ENCODE measurements at regions not wholly inside any gene's neighbourhood (a gene's known extent, or its start where the extent isn't known, plus 50 kb on each side); places are given as distances from the start of the nearest gene placed in this dataset.

GRCh38 chr1:228899421-228899956, 164.2 kb downstream of the RHOU start:
- no peak for DNase-seq

GRCh38 chr1:228900099-228900885, 165.0 kb downstream of the RHOU start:
- DNase-seq, result no peak

GRCh38 chr1:228900886-228901392, 165.7 kb downstream of the RHOU start:
- no peak for DNase-seq

- DNase-seq, result no peak
Observed at GRCh38 chr1:228901936-228902681, 166.8 kb downstream of the RHOU start.

GRCh38 chr1:228902781-228903433, 167.6 kb downstream of the RHOU start:
- DNase-seq, result peak; percentile 98

GRCh38 chr1:228903434-228904071, 168.3 kb downstream of the RHOU start:
- no peak for DNase-seq

- DNase-seq, result no peak
Observed at GRCh38 chr1:228904222-228904621, 168.9 kb downstream of the RHOU start.

GRCh38 chr1:228905701-228906101, 170.4 kb downstream of the RHOU start:
- DNase-seq, result no peak

GRCh38 chr1:228906223-228906860, 171.1 kb downstream of the RHOU start:
- DNase-seq, result no peak

- DNase-seq, result no peak
Observed at GRCh38 chr1:228911225-228912210, 176.2 kb downstream of the RHOU start.

GRCh38 chr1:228913626-228914414, 178.5 kb downstream of the RHOU start:
- no peak for DNase-seq

GRCh38 chr1:228914700-228915099, 179.4 kb downstream of the RHOU start:
- DNase-seq, result no peak

- DNase-seq, result no peak
Observed at GRCh38 chr1:228917342-228917741, 182.1 kb downstream of the RHOU start.

- no peak for DNase-seq
Observed at GRCh38 chr1:228917755-228918154, 182.5 kb downstream of the RHOU start.

GRCh38 chr1:228918335-228918734, 183.1 kb downstream of the RHOU start:
- DNase-seq, result no peak

GRCh38 chr1:228919914-228920313, 184.6 kb downstream of the RHOU start:
- DNase-seq, result no peak

GRCh38 chr1:228920831-228921230, 185.6 kb downstream of the RHOU start:
- no peak for DNase-seq

- DNase-seq, result no peak
Observed at GRCh38 chr1:228921481-228921880, 186.2 kb downstream of the RHOU start.

- DNase-seq, result no peak
Observed at GRCh38 chr1:228922722-228923376, 187.6 kb downstream of the RHOU start.
